Neural crest cell (in vitro differentiated cells): ENCODE measurements at regions not wholly inside any gene's neighbourhood (a gene's known extent, or its start where the extent isn't known, plus 50 kb on each side); places are given as distances from the start of the nearest gene placed in this dataset.

Source experiments
- DNase-seq: peaks from one replicate; pipeline ENCODE4 v3.0.0; 2021; ENCODE audit warnings: low read depth, mixed read lengths, low spot score
- H3K27ac Mint-ChIP-seq: one replicate; pipeline ENCODE4 v1.8.0; 2021; ENCODE audit warnings: mild to moderate bottlenecking, mixed read lengths; ENCODE audit not compliant: unreplicated experiment
- H3K27me3 Mint-ChIP-seq: 2 replicates; pipeline ENCODE4 v1.8.0; 2021; ENCODE audit warnings: low read depth, mild to moderate bottlenecking, mixed read lengths
- H3K36me3 Mint-ChIP-seq: 2 replicates; pipeline ENCODE4 v1.8.0; 2021; ENCODE audit warnings: low read depth, mild to moderate bottlenecking, mixed read lengths
- H3K4me1 Mint-ChIP-seq: 2 replicates; pipeline ENCODE4 v1.8.0; 2021; ENCODE audit warnings: mixed read lengths
- H3K4me3 Mint-ChIP-seq: one replicate; pipeline ENCODE4 v1.8.0; 2021; ENCODE audit warnings: mild to moderate bottlenecking, mixed read lengths
- H3K9me3 Mint-ChIP-seq: 2 replicates; pipeline ENCODE4 v1.8.0; 2021; ENCODE audit warnings: mixed read lengths
- TF ChIP-seq, protein P1 (sequence below): fragments of 200-600 bp; sonication (generic); conservative IDR thresholded peaks from 2 replicates; pipeline ENCODE4 v1.5.0; 2021; ENCODE audit warnings: antibody characterized with exemption, mild to moderate bottlenecking

GRCh38 chr15:62301993-62302675 lies 137.0 kb upstream of the C2CD4B start:
- H3K4me1 Mint-ChIP-seq: no peaks in the 10 kb centered on the region
- no peak overlapping the region for H3K4me3 Mint-ChIP-seq
- TF ChIP-seq, protein P1, sequence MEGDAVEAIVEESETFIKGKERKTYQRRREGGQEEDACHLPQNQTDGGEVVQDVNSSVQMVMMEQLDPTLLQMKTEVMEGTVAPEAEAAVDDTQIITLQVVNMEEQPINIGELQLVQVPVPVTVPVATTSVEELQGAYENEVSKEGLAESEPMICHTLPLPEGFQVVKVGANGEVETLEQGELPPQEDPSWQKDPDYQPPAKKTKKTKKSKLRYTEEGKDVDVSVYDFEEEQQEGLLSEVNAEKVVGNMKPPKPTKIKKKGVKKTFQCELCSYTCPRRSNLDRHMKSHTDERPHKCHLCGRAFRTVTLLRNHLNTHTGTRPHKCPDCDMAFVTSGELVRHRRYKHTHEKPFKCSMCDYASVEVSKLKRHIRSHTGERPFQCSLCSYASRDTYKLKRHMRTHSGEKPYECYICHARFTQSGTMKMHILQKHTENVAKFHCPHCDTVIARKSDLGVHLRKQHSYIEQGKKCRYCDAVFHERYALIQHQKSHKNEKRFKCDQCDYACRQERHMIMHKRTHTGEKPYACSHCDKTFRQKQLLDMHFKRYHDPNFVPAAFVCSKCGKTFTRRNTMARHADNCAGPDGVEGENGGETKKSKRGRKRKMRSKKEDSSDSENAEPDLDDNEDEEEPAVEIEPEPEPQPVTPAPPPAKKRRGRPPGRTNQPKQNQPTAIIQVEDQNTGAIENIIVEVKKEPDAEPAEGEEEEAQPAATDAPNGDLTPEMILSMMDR: no peak
- no peaks in the 10 kb centered on the region for H3K9me3 Mint-ChIP-seq
- no peaks in the 10 kb centered on the region for H3K36me3 Mint-ChIP-seq
- peaks cover 4% of the 10 kb centered on the region for H3K27me3 Mint-ChIP-seq
- DNase-seq: no peak
- no peak overlapping the region for H3K27ac Mint-ChIP-seq

GRCh38 chr15:62306851-62307504 lies 141.9 kb upstream of the C2CD4B start:
- TF ChIP-seq, protein P1: peak; percentile 85
- H3K4me1 Mint-ChIP-seq: no peaks in the 10 kb centered on the region
- H3K27ac Mint-ChIP-seq: no peak overlapping the region
- no peak overlapping the region for H3K4me3 Mint-ChIP-seq
- peak; percentile 36 for DNase-seq
- H3K27me3 Mint-ChIP-seq: peaks cover 5% of the 10 kb centered on the region
- peaks cover 4% of the 10 kb centered on the region for H3K36me3 Mint-ChIP-seq
- peaks cover 7% of the 10 kb centered on the region for H3K9me3 Mint-ChIP-seq

- H3K27me3 Mint-ChIP-seq: peaks cover 3% of the 10 kb centered on the region
- H3K36me3 Mint-ChIP-seq: peaks cover 6% of the 10 kb centered on the region
- H3K9me3 Mint-ChIP-seq: peaks cover 11% of the 10 kb centered on the region
- no peak overlapping the region for H3K4me3 Mint-ChIP-seq
- H3K4me1 Mint-ChIP-seq: no peaks in the 10 kb centered on the region
- no peak for DNase-seq
- no peak overlapping the region for H3K27ac Mint-ChIP-seq
- TF ChIP-seq, protein P1: no peak
These were observed 142.5 kb upstream of the C2CD4B start for GRCh38 chr15:62307551-62307950.

GRCh38 chr15:62316413-62317060 lies 151.5 kb upstream of the C2CD4B start:
- no peak overlapping the region for H3K4me3 Mint-ChIP-seq
- H3K27me3 Mint-ChIP-seq: peaks cover 2% of the 10 kb centered on the region
- no peak overlapping the region for H3K27ac Mint-ChIP-seq
- no peak for DNase-seq
- H3K9me3 Mint-ChIP-seq: peaks cover 6% of the 10 kb centered on the region
- TF ChIP-seq, protein P1: no peak
- peaks cover 3% of the 10 kb centered on the region for H3K4me1 Mint-ChIP-seq
- peaks cover 3% of the 10 kb centered on the region for H3K36me3 Mint-ChIP-seq

DNA sequence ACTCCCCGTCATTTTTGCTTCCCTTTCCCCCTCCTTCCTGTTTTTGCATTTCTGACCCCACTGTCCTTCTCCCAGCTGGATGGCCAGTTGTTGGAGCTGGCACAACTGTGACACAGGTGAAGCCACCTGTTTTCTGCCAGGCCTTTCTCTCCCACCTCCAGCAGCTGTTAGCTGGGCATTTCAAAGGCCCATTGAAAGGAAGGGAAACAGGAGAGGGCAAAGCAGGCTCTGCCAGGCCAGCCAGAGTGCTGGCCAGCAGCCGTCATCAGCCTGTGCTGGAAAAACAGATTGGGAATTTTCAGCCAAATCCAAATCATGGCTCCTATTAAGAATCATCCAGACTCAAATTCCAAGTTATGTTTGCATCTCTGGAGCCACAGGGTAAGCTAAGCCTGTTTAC lies 155.2 kb upstream of the C2CD4B start:
- no peak for DNase-seq
- no peak overlapping the region for H3K27ac Mint-ChIP-seq
- no peaks in the 10 kb centered on the region for H3K36me3 Mint-ChIP-seq
- TF ChIP-seq, protein P1: no peak
- no peaks in the 10 kb centered on the region for H3K9me3 Mint-ChIP-seq
- H3K4me1 Mint-ChIP-seq: peaks cover 6% of the 10 kb centered on the region
- no peak overlapping the region for H3K4me3 Mint-ChIP-seq
- peaks cover 5% of the 10 kb centered on the region for H3K27me3 Mint-ChIP-seq
